Osteocyte (in vitro differentiated cells): ENCODE measurements at regions not wholly inside any gene's neighbourhood (a gene's known extent, or its start where the extent isn't known, plus 50 kb on each side); places are given as distances from the start of the nearest gene placed in this dataset.
"Not testable (repeated sequence)": the region's sequence is repeated elsewhere in the genome, so short reads cannot be mapped to it uniquely, and the experiment has no call there.

Experiments
- DNase-seq: peaks from one replicate; pipeline ENCODE4 v3.0.0; 2021; ENCODE audit warnings: mixed read lengths; ENCODE audit not compliant: unreplicated experiment; ENCODE audit errors: extremely low spot score
- H3K27ac Mint-ChIP-seq: one replicate; pipeline ENCODE4 v1.8.0; 2021; ENCODE audit warnings: mild to moderate bottlenecking, mixed read lengths; ENCODE audit not compliant: unreplicated experiment
- H3K27me3 Mint-ChIP-seq: one replicate; pipeline ENCODE4 v1.8.0; 2021; ENCODE audit warnings: mixed read lengths; ENCODE audit not compliant: unreplicated experiment
- H3K36me3 Mint-ChIP-seq: one replicate; pipeline ENCODE4 v1.8.0; 2021; ENCODE audit warnings: mixed read lengths; ENCODE audit not compliant: unreplicated experiment
- H3K4me1 Mint-ChIP-seq: one replicate; pipeline ENCODE4 v1.8.0; 2021; ENCODE audit warnings: mixed read lengths; ENCODE audit not compliant: unreplicated experiment
- H3K4me3 Mint-ChIP-seq: one replicate; pipeline ENCODE4 v1.8.0; 2021; ENCODE audit warnings: mild to moderate bottlenecking, moderate library complexity, mixed read lengths; ENCODE audit not compliant: unreplicated experiment
- H3K9me3 Mint-ChIP-seq: one replicate; pipeline ENCODE4 v1.8.0; 2021; ENCODE audit warnings: mixed read lengths; ENCODE audit not compliant: unreplicated experiment
- TF ChIP-seq, protein P1 (sequence below): fragments of 200-600 bp; sonication (generic); IDR thresholded peaks from 2 replicates; pipeline ENCODE4 v1.5.0; 2021; ENCODE audit warnings: antibody characterized with exemption, mild to moderate bottlenecking, moderate library complexity

DNA sequence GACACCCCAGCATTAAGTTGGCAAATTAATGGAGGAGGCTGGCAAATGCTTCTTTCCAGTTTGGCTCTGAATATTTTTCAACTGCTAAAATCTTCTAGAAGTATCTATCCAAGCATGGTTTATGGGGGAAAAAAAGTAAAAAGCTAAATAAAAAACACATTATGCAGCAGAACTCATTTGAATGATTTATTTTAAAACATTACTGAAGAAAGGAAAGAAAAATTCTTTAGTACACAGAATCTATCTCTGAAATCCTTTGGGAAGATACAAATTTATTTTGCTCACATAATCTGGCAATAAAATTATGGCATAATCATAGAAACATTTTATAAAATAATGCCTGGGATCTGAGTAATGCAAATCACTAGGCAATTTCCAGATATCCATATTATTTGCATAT is 328.1 kb upstream of the MON1B start:
- no peaks in the 10 kb centered on the region for H3K36me3 Mint-ChIP-seq
- no peak for DNase-seq
- no peak overlapping the region for H3K27ac Mint-ChIP-seq
- TF ChIP-seq, protein P1, sequence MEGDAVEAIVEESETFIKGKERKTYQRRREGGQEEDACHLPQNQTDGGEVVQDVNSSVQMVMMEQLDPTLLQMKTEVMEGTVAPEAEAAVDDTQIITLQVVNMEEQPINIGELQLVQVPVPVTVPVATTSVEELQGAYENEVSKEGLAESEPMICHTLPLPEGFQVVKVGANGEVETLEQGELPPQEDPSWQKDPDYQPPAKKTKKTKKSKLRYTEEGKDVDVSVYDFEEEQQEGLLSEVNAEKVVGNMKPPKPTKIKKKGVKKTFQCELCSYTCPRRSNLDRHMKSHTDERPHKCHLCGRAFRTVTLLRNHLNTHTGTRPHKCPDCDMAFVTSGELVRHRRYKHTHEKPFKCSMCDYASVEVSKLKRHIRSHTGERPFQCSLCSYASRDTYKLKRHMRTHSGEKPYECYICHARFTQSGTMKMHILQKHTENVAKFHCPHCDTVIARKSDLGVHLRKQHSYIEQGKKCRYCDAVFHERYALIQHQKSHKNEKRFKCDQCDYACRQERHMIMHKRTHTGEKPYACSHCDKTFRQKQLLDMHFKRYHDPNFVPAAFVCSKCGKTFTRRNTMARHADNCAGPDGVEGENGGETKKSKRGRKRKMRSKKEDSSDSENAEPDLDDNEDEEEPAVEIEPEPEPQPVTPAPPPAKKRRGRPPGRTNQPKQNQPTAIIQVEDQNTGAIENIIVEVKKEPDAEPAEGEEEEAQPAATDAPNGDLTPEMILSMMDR, result no peak
- H3K27me3 Mint-ChIP-seq, result no peaks in the 10 kb centered on the region
- no peaks in the 10 kb centered on the region for H3K4me1 Mint-ChIP-seq
- no peak overlapping the region for H3K4me3 Mint-ChIP-seq
- H3K9me3 Mint-ChIP-seq, result peaks cover 5% of the 10 kb centered on the region

DNA sequence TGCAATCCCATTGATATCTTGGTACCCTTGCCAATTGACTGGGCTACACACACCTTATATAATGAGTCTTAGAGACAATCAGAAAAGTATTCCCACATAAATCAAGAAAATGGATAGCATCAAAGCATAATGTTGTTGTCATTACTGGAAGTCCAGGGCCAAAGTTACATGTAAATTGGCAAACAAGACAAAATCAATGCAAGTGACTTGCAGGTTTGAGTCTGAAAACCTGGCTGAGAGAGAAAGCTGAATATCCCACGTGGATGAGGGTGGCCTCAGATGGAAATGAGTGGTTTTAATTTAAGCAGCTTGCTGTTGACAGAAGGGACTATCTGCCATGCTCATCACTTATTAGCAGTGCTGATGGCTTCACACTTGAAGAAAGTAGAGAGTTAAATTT is 324.0 kb upstream of the MON1B start:
- Mint-ChIP-seq H3K27ac (no peak overlapping the region), H3K4me3 (no peak overlapping the region), H3K27me3 (no peaks in the 10 kb centered on the region), H3K4me1 (no peaks in the 10 kb centered on the region), H3K9me3 (peaks cover 4% of the 10 kb centered on the region), H3K36me3 (no peaks in the 10 kb centered on the region)
- no peak for DNase-seq
- TF ChIP-seq, protein P1, result no peak

DNA sequence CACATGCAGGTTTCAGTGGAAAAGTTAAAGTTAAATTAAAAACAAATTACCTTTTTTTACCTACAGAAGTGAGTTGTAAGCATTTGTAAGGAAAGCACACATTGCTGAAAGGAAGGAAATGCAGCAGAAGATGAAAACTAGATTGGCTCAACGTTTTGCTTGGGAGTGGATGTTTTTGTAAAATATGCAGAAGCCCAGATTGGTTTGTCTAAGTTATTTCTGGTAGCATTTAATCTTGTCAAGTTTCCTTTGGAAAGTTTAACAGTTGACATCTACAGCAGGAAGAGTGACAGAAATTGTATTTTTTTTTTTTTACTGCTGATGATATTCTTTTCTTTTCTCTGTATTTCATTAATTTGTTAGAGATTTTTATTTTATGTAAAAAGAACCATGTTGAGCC is 315.1 kb upstream of the MON1B start:
- TF ChIP-seq, protein P1, result no peak
- Mint-ChIP-seq H3K36me3 (no peaks in the 10 kb centered on the region), H3K27me3 (no peaks in the 10 kb centered on the region), H3K4me1 (no peaks in the 10 kb centered on the region), H3K4me3 (no peak overlapping the region), H3K27ac (no peak overlapping the region), H3K9me3 (peaks cover 8% of the 10 kb centered on the region)
- no peak for DNase-seq

DNA sequence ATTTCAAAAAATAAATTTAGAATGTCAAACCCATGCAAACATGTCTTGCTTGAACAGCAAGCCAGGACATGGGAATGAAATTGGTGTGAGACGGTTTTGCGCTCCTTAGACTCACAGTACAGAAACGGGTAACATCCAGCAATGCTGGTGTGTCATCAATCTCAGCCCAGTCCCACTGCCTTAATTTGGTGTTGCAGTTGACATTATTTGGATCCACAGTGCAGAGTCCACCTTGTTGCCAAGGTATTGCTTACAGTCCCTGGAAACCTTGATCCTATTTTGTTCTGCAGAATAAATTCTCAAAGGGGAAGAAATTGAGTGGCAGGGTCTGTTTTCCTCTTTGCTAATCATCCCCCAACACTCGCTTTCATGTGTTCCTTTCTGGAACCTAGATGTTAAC is 311.6 kb upstream of the MON1B start:
- TF ChIP-seq, protein P1, result no peak
- Mint-ChIP-seq H3K9me3 (peaks cover 3% of the 10 kb centered on the region), H3K4me1 (no peaks in the 10 kb centered on the region), H3K36me3 (no peaks in the 10 kb centered on the region), H3K27ac (no peak overlapping the region), H3K4me3 (no peak overlapping the region), H3K27me3 (no peaks in the 10 kb centered on the region)
- DNase-seq, result no peak

DNA sequence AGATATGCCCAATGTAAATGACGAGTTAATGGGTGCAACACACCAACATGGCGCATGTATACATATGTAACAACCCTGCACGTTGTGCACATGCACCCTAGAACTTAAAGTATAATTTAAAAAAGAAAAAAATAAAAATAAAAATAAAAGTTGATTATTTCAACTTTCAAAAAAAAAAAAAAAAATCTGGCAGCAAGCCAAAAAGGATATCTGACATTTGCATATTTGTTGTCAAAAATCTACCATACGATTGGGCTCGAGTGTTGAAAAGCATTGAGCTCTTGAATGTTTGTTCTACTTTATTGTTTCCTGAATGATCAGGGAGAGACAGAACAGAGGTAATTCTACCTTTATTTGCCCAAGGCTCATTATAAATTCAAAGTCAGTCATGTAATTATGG is 310.5 kb upstream of the MON1B start:
- not testable (repeated sequence) for H3K4me3 Mint-ChIP-seq, H3K27me3 Mint-ChIP-seq, DNase-seq, H3K36me3 Mint-ChIP-seq, H3K4me1 Mint-ChIP-seq, H3K9me3 Mint-ChIP-seq, H3K27ac Mint-ChIP-seq

DNA sequence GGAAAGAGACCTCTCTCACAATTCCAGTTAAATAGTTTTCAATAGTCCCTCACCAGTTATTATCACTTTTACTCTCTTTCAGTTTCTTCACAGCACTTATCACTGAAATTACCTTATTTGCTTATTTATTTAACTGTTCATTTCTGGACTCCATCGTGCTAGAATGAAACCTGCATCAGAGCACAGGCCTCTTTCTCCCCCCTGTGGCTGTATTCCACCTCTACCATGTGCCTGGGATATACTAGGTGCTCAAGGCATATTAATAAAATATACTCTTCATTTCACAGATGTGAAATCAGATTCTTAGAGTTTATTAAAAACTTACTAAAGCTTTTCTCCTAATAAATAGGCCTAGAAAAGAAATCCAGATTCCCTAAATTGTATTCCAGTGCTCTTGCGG is 308.9 kb upstream of the MON1B start:
- H3K27me3 Mint-ChIP-seq, result no peaks in the 10 kb centered on the region
- peaks cover 3% of the 10 kb centered on the region for H3K9me3 Mint-ChIP-seq
- H3K27ac Mint-ChIP-seq, result no peak overlapping the region
- no peaks in the 10 kb centered on the region for H3K4me1 Mint-ChIP-seq
- TF ChIP-seq, protein P1, result no peak
- H3K36me3 Mint-ChIP-seq, result no peaks in the 10 kb centered on the region
- no peak for DNase-seq
- no peak overlapping the region for H3K4me3 Mint-ChIP-seq
